Upper lobe of right lung (tissue), 1 donor: ENCODE measurements at regions not wholly inside any gene's neighbourhood (a gene's known extent, or its start where the extent isn't known, plus 50 kb on each side); places are given as distances from the start of the nearest gene placed in this dataset.

Source experiments
- ATAC-seq: fragments of 200-7000 bp; cut with Tn5 transposase; one replicate; pipeline ENCODE4 v1.9.1; 2020; ENCODE audit warnings: mild to moderate bottlenecking, moderate library complexity
- DNase-seq: peaks from one replicate; pipeline ENCODE4 v3.0.0-alpha.2; 2020
- H3K27ac ChIP-seq: fragments of 200-600 bp; one replicate; pipeline ENCODE4 v1.8.0; 2022
- H3K27me3 ChIP-seq: fragments of 200-600 bp; one replicate; pipeline ENCODE4 v1.8.0; 2022; ENCODE audit warnings: mild to moderate bottlenecking
- H3K36me3 ChIP-seq: fragments of 200-600 bp; one replicate; pipeline ENCODE4 v1.8.0; 2022
- H3K4me1 ChIP-seq: fragments of 200-600 bp; one replicate; pipeline ENCODE4 v1.8.0; 2022
- H3K4me3 ChIP-seq: fragments of 200-600 bp; one replicate; pipeline ENCODE4 v1.8.0; 2022; ENCODE audit warnings: mild to moderate bottlenecking
- H3K9me3 ChIP-seq: fragments of 200-600 bp; one replicate; pipeline ENCODE4 v1.8.0; 2022
- CTCF ChIP-seq: fragments of 200-600 bp; IDR thresholded peaks from one replicate; pipeline ENCODE4 v1.8.0; 2022; ENCODE audit warnings: antibody characterized with exemption
- intact Hi-C: fragments of 100-400 bp; cut with DNase I; formaldehyde crosslinking; loops from one replicate; pipeline ENCODE4 v1.11.0; 2022
- donor health status: DM: no; HTN: yes; CAD: no; lungs with severe emphysema.

- Histone ChIP-seq H3K27me3 (no peaks in the 10 kb centered on the region), H3K4me1 (no peaks in the 10 kb centered on the region), H3K36me3 (no peaks in the 10 kb centered on the region), H3K27ac (no peak overlapping the region), H3K9me3 (no peaks in the 10 kb centered on the region), H3K4me3 (no peak overlapping the region)
- TF ChIP-seq CTCF: no peak
- ATAC-seq (no peak), DNase-seq (no peak)
- intact Hi-C loops: no loop called here
These were observed 67.0 kb upstream of the CNTNAP4 start for GRCh38 chr16:76210157-76210556.

- DNase-seq (no peak), ATAC-seq (no peak)
- TF ChIP-seq CTCF: no peak
- H3K27ac ChIP-seq: no peak overlapping the region
- H3K4me1 ChIP-seq: no peaks in the 10 kb centered on the region
- no peaks in the 10 kb centered on the region for H3K27me3 ChIP-seq
- H3K4me3 ChIP-seq: no peak overlapping the region
- H3K36me3 ChIP-seq: no peaks in the 10 kb centered on the region
- no peaks in the 10 kb centered on the region for H3K9me3 ChIP-seq
- intact Hi-C loops: no loop called here
These were observed 63.3 kb upstream of the CNTNAP4 start for GRCh38 chr16:76213860-76214259.

GRCh38 chr16:76214856-76215255 is 62.3 kb upstream of the CNTNAP4 start:
- Histone ChIP-seq H3K4me3 (no peak overlapping the region), H3K27ac (no peak overlapping the region), H3K36me3 (no peaks in the 10 kb centered on the region), H3K27me3 (no peaks in the 10 kb centered on the region), H3K9me3 (no peaks in the 10 kb centered on the region), H3K4me1 (no peaks in the 10 kb centered on the region)
- intact Hi-C loops: no loop called here
- ATAC-seq (no peak), DNase-seq (no peak)
- no peak for TF ChIP-seq CTCF

GRCh38 chr16:76222087-76222486 is 55.1 kb upstream of the CNTNAP4 start:
- Histone ChIP-seq H3K4me1 (no peaks in the 10 kb centered on the region), H3K27me3 (no peaks in the 10 kb centered on the region), H3K36me3 (no peaks in the 10 kb centered on the region), H3K9me3 (no peaks in the 10 kb centered on the region), H3K4me3 (no peak overlapping the region), H3K27ac (no peak overlapping the region)
- intact Hi-C loops: no loop called here
- ATAC-seq (no peak), DNase-seq (no peak)
- no peak for TF ChIP-seq CTCF

GRCh38 chr16:76222853-76223252 is 54.3 kb upstream of the CNTNAP4 start:
- intact Hi-C loops: no loop called here
- Histone ChIP-seq H3K27me3 (no peaks in the 10 kb centered on the region), H3K4me3 (no peak overlapping the region), H3K36me3 (no peaks in the 10 kb centered on the region), H3K27ac (no peak overlapping the region), H3K9me3 (no peaks in the 10 kb centered on the region), H3K4me1 (no peaks in the 10 kb centered on the region)
- no peak for DNase-seq
- ATAC-seq: no peak
- TF ChIP-seq CTCF: no peak

GRCh38 chr16:76226011-76226410 is 51.2 kb upstream of the CNTNAP4 start:
- no peaks in the 10 kb centered on the region for H3K4me1 ChIP-seq
- intact Hi-C loops: no loop called here
- H3K27ac ChIP-seq: no peak overlapping the region
- H3K9me3 ChIP-seq: no peaks in the 10 kb centered on the region
- DNase-seq (no peak), ATAC-seq (no peak)
- H3K36me3 ChIP-seq: no peaks in the 10 kb centered on the region
- H3K27me3 ChIP-seq: no peaks in the 10 kb centered on the region
- H3K4me3 ChIP-seq: no peak overlapping the region
- no peak for TF ChIP-seq CTCF
